RWPE1 (cell line): ENCODE measurements at regions not wholly inside any gene's neighbourhood (a gene's known extent, or its start where the extent isn't known, plus 50 kb on each side); places are given as distances from the start of the nearest gene placed in this dataset.

Experiments
- CTCF ChIA-PET: fragments of 350-600 bp; sonication (Branson Sonifier 250); formaldehyde crosslinking; extraction: SDS; loops from one replicate; lab custom pipeline; 2021; lab: Yijun Ruan, JAX
- POLR2A ChIA-PET: fragments of 400-600 bp; formaldehyde crosslinking; extraction: SDS; loops from one replicate; lab custom pipeline; 2020; ENCODE audit warnings: antibody characterized with exemption; ENCODE audit not compliant: low non-redundant PET; lab: Yijun Ruan, JAX
- DNase-seq: peaks from one replicate; pipeline ENCODE4 v3.0.0; 2012; ENCODE audit warnings: low spot score
- H3K27ac ChIP-seq: fragments of 450-650 bp; 2 replicates; pipeline ENCODE4 v1.5.1; 2017
- CTCF ChIP-seq: fragments of 450-650 bp; conservative IDR thresholded peaks from 2 replicates; pipeline ENCODE4 v1.5.1; 2017; ENCODE audit warnings: low read depth, mild to moderate bottlenecking

GRCh38 chr3:105967117-105967516 lies 98.3 kb upstream of the CBLB start:
- peak; percentile 24 for DNase-seq
- ChIA-PET POLR2A (no interaction called here), CTCF (no interaction called here)
- H3K27ac ChIP-seq = no peak overlapping the region
- TF ChIP-seq CTCF = no peak

- DNase-seq = peak; percentile 47
- ChIA-PET POLR2A (no interaction called here), CTCF (no interaction called here)
- peak overlapping the region; percentile 61 for H3K27ac ChIP-seq
- TF ChIP-seq CTCF = no peak
These were observed 101.5 kb upstream of the CBLB start for GRCh38 chr3:105970283-105970682.

GRCh38 chr3:105972069-105972468 lies 103.3 kb upstream of the CBLB start:
- CTCF ChIA-PET = no interaction called here

GRCh38 chr3:105974381-105974780 lies 105.6 kb upstream of the CBLB start:
- H3K27ac ChIP-seq = no peak overlapping the region
- CTCF ChIA-PET = no interaction called here
- no peak for DNase-seq
- POLR2A ChIA-PET = no interaction called here
- no peak for TF ChIP-seq CTCF

More at GRCh38 chr3:105972069-105972468, 103.3 kb upstream of the CBLB start:
- POLR2A ChIA-PET = no interaction called here
- TF ChIP-seq CTCF = no peak
- H3K27ac ChIP-seq = no peak overlapping the region
- DNase-seq = no peak

DNA sequence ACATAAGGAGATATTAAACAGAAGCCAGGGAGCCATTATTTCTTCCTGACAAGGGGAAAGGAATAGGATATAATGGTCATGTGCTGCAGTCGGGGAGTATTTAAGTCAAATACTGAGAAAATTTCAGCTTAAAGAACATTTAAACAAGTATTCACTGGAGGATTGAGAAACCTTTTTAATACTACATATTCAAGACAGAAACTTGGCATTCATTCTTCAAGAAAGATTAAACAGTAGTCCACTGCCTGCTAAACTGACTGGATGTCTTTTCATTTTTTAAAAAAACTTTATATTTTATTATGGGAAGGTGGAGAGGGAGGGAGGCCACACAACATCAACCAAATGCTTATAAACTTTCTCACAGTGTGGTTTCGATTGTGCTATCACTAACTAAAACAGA lies 107.4 kb upstream of the CBLB start:
- DNase-seq = no peak
- TF ChIP-seq CTCF = no peak
- ChIA-PET CTCF (interaction anchor here (0.6 kb wide), 1 partner anchor 142 kb away, joined by 3 read pairs; no protein-coding TSS in a partner anchor), POLR2A (no interaction called here)
- H3K27ac ChIP-seq = no peak overlapping the region

DNA sequence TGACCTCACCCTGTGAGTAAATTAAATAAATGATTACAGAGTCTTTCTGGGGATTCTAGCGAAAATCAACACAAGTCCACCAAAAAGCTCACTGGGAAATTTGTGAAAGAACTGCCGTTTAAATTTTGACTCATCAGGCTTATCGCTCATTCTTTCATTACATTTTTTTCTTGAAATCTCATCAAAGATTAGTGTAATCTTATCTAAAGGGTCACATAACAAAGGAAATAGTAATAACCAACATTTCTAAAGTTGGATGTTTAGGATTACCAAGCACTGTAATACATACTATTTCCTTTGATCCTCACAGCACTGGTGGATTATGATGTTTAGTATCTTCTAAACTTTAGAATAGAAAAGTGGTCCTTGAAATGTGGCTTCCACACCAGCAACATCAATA lies 111.1 kb upstream of the CBLB start:
- no peak for TF ChIP-seq CTCF
- POLR2A ChIA-PET = no interaction called here
- CTCF ChIA-PET = no interaction called here
- H3K27ac ChIP-seq = no peak overlapping the region
- DNase-seq = no peak
